Hematopoietic multipotent progenitor cell treated with erythropoietin and hydrocortisone succinate and interleukin-3 and kit ligand, for 17 days (in vitro differentiated cells): ENCODE measurements at regions not wholly inside any gene's neighbourhood (a gene's known extent, or its start where the extent isn't known, plus 50 kb on each side); places are given as distances from the start of the nearest gene placed in this dataset.

Experiments used
- DNase-seq: peaks from one replicate; pipeline ENCODE4 v3.0.0-alpha.2; 2015; ENCODE audit warnings: low spot score

- DNase-seq = no peak
Observed at GRCh38 chr11:45554230-45554967, 111.0 kb downstream of the CHST1 start.

- DNase-seq = no peak
Observed at GRCh38 chr11:45553383-45553936, 112.0 kb downstream of the CHST1 start.

GRCh38 chr11:45551191-45551713, 114.2 kb downstream of the CHST1 start:
- DNase-seq = no peak

GRCh38 chr11:45549257-45549656, 116.2 kb downstream of the CHST1 start:
- no peak for DNase-seq

- DNase-seq = no peak
Observed at GRCh38 chr11:45546366-45546765, 119.1 kb downstream of the CHST1 start.

GRCh38 chr11:45544826-45545225, 120.6 kb downstream of the CHST1 start:
- no peak for DNase-seq

- DNase-seq = no peak
Observed at GRCh38 chr11:45543808-45544422, 121.5 kb downstream of the CHST1 start.

- no peak for DNase-seq
Observed at GRCh38 chr11:45543081-45543480, 122.3 kb downstream of the CHST1 start.

GRCh38 chr11:45541693-45542434, 123.6 kb downstream of the CHST1 start:
- DNase-seq = no peak

GRCh38 chr11:45538939-45539338, 126.5 kb downstream of the CHST1 start:
- DNase-seq = no peak

GRCh38 chr11:45538363-45538762, 127.1 kb downstream of the CHST1 start:
- DNase-seq = no peak

GRCh38 chr11:45537614-45538013, 127.8 kb downstream of the CHST1 start:
- no peak for DNase-seq

- DNase-seq = no peak
Observed at GRCh38 chr11:45535033-45535432, 130.4 kb downstream of the CHST1 start.

GRCh38 chr11:45534132-45534531, 131.3 kb downstream of the CHST1 start:
- DNase-seq = no peak

- no peak for DNase-seq
Observed at GRCh38 chr11:45532546-45532945, 132.9 kb downstream of the CHST1 start.

GRCh38 chr11:45530776-45531175, 134.6 kb downstream of the CHST1 start:
- DNase-seq = no peak

GRCh38 chr11:45530111-45530510, 135.3 kb downstream of the CHST1 start:
- no peak for DNase-seq

- no peak for DNase-seq
Observed at GRCh38 chr11:45528435-45528834, 137.0 kb downstream of the CHST1 start.

- DNase-seq = no peak
Observed at GRCh38 chr11:45527898-45528297, 137.5 kb downstream of the CHST1 start.

GRCh38 chr11:45525393-45525792, 140.0 kb downstream of the CHST1 start:
- DNase-seq = no peak

- DNase-seq = no peak
Observed at GRCh38 chr11:45523760-45524159, 141.7 kb downstream of the CHST1 start.

- DNase-seq = no peak
Observed at GRCh38 chr11:45518833-45519535, 146.4 kb downstream of the CHST1 start.
